ENCODE measurements at regions not wholly inside any gene's neighbourhood (a gene's known extent, or its start where the extent isn't known, plus 50 kb on each side); places are given as distances from the start of the nearest gene placed in this dataset.
"Not testable (repeated sequence)": the region's sequence is repeated elsewhere in the genome, so short reads cannot be mapped to it uniquely, and the experiment has no call there.

- TF ChIP-seq CTCF (IDR thresholded peaks at IDR 0.05) = no peak
- Histone ChIP-seq H3K9me3 (no peaks in the 10 kb centered on the region), H3K4me3 (no peak overlapping the region), H3K36me3 (no peaks in the 10 kb centered on the region), H3K27ac (no peak overlapping the region), H3K4me1 (no peaks in the 10 kb centered on the region), H3K27me3 (peaks cover 0 to 6% of the 10 kb centered on the region in 2 donors)
- ATAC-seq (no peak), DNase-seq (no peak)
- intact Hi-C loops (cut with DNase I) = no loop called here
Measured at GRCh38 chr10:8314486-8314885, 260.0 kb downstream of the GATA3 start.

GRCh38 chr10:8315619-8316021, 261.1 kb downstream of the GATA3 start:
- no peak overlapping the region for H3K27ac ChIP-seq
- intact Hi-C loops (cut with DNase I) = no loop called here
- no peaks in the 10 kb centered on the region for H3K9me3 ChIP-seq
- peaks cover 0 to 6% of the 10 kb centered on the region in 2 donors for H3K27me3 ChIP-seq
- H3K4me1 ChIP-seq = no peaks in the 10 kb centered on the region
- ATAC-seq = no peak
- no peaks in the 10 kb centered on the region for H3K36me3 ChIP-seq
- H3K4me3 ChIP-seq = no peak overlapping the region
- TF ChIP-seq CTCF (IDR thresholded peaks at IDR 0.05) = no peak
- DNase-seq = no peak

GRCh38 chr10:8316284-8316683, 261.8 kb downstream of the GATA3 start:
- DNase-seq (no peak), ATAC-seq (no peak)
- TF ChIP-seq CTCF (IDR thresholded peaks at IDR 0.05) = no peak
- intact Hi-C loops (cut with DNase I) = no loop called here
- H3K27ac ChIP-seq = no peak overlapping the region
- no peaks in the 10 kb centered on the region for H3K9me3 ChIP-seq
- H3K4me3 ChIP-seq = no peak overlapping the region
- no peaks in the 10 kb centered on the region for H3K36me3 ChIP-seq
- no peaks in the 10 kb centered on the region for H3K4me1 ChIP-seq
- H3K27me3 ChIP-seq = peaks cover 0 to 8% of the 10 kb centered on the region in 2 donors

GRCh38 chr10:8318429-8318828, 263.9 kb downstream of the GATA3 start:
- H3K36me3 ChIP-seq; intact Hi-C loops (cut with DNase I); H3K4me3 ChIP-seq; DNase-seq; H3K4me1 ChIP-seq; H3K9me3 ChIP-seq; H3K27me3 ChIP-seq; ATAC-seq; H3K27ac ChIP-seq: not testable (repeated sequence)

- H3K4me1 ChIP-seq = no peaks in the 10 kb centered on the region
- DNase-seq (no peak), ATAC-seq (no peak)
- H3K36me3 ChIP-seq = no peaks in the 10 kb centered on the region
- no peak overlapping the region for H3K4me3 ChIP-seq
- peaks cover 3 to 6% of the 10 kb centered on the region in 2 donors for H3K27me3 ChIP-seq
- H3K27ac ChIP-seq = no peak overlapping the region
- no peak for TF ChIP-seq CTCF (IDR thresholded peaks at IDR 0.05)
- intact Hi-C loops (cut with DNase I) = no loop called here
- H3K9me3 ChIP-seq = no peaks in the 10 kb centered on the region
Measured at GRCh38 chr10:8318956-8319355, 264.5 kb downstream of the GATA3 start.

- DNase-seq (no peak), ATAC-seq (no peak)
- no peak for TF ChIP-seq CTCF (IDR thresholded peaks at IDR 0.05)
- H3K27me3 ChIP-seq = peaks cover 3 to 6% of the 10 kb centered on the region in 2 donors
- H3K4me3 ChIP-seq = no peak overlapping the region
- no peaks in the 10 kb centered on the region for H3K36me3 ChIP-seq
- H3K4me1 ChIP-seq = no peaks in the 10 kb centered on the region
- H3K9me3 ChIP-seq = no peaks in the 10 kb centered on the region
- no peak overlapping the region for H3K27ac ChIP-seq
- intact Hi-C loops (cut with DNase I) = no loop called here
Measured at GRCh38 chr10:8319704-8320103, 265.2 kb downstream of the GATA3 start.
